Gastroesophageal sphincter (tissue), 4 donors: ENCODE measurements at regions not wholly inside any gene's neighbourhood (a gene's known extent, or its start where the extent isn't known, plus 50 kb on each side); places are given as distances from the start of the nearest gene placed in this dataset.

ENCODE experiments used
- ATAC-seq: fragments of 150-250 bp; one replicate; pipeline ENCODE4 v1.9.1; 2016; ENCODE audit warnings: mild to moderate bottlenecking, moderate library complexity
- H3K27ac ChIP-seq, 4 donors: fragments of 200-600 bp; sonication (generic) in 3 of 4; 1 replicate in 3 of 4; 2 replicates in 1 of 4; pipeline ENCODE4 v1.5.1; 2016 to 2019
- H3K27me3 ChIP-seq: fragments of 200-600 bp; sonication (generic); one replicate; pipeline ENCODE4 v1.5.1; 2019
- H3K36me3 ChIP-seq, 2 donors: fragments of 200-600 bp; sonication (generic); one replicate each; pipeline ENCODE4 v1.5.1; 2019; ENCODE audit warnings: control low read depth in 1 of 2
- H3K4me1 ChIP-seq, 3 donors: fragments of 200-600 bp; sonication (generic); 1 replicate in 2 of 3; 2 replicates in 1 of 3; pipeline ENCODE4 v1.5.1; 2016 to 2019; ENCODE audit warnings: control low read depth in 2 of 3
- H3K4me3 ChIP-seq, 2 donors: fragments of 200-600 bp; sonication (generic); one replicate each; pipeline ENCODE4 v1.5.1; 2019; ENCODE audit warnings: mild to moderate bottlenecking in 1 of 2, moderate library complexity in 1 of 2
- H3K9me3 ChIP-seq, 3 donors: fragments of 200-600 bp; sonication (generic); one replicate each; pipeline ENCODE4 v1.5.1; 2017 to 2019; ENCODE audit warnings: control low read depth in 2 of 3
- CTCF ChIP-seq, 4 experiments: fragments of 200-600 bp in 2 of 4; fragments of 450-650 bp in 2 of 4; sonication (generic) in 1 of 4; IDR thresholded peaks; one replicate each; pipeline ENCODE4 v1.5.1; 2017 to 2019; ENCODE audit warnings: antibody characterized with exemption in 4 of 4, mild to moderate bottlenecking in 2 of 4, moderate library complexity in 2 of 4
- EP300 ChIP-seq: sonication (generic); formaldehyde crosslinking; IDR thresholded peaks from one replicate; pipeline ENCODE4 v1.6.1; 2017; ENCODE audit warnings: antibody characterized with exemption, mild to moderate bottlenecking
- POLR2A ChIP-seq, 2 donors: fragments of 450-650 bp; IDR thresholded peaks; one replicate each; pipeline ENCODE4 v1.6.1; 2017; ENCODE audit warnings: antibody characterized with exemption in 2 of 2, mild to moderate bottlenecking in 2 of 2, moderate library complexity in 1 of 2
- POLR2AphosphoS5 ChIP-seq: sonication (generic); formaldehyde crosslinking; IDR thresholded peaks from one replicate; pipeline ENCODE4 v1.6.1; 2017; ENCODE audit warnings: antibody characterized with exemption
- WGBS, 2 donors: methylation state at CpG; one replicate each; pipeline ENCODE4 v1.1.5; 2018; ENCODE audit warnings: low coverage in 1 of 2; 5-methylcytosine and 5-hydroxymethylcytosine counted together

GRCh38 chr1:204744107-204744779, 58.7 kb upstream of the LRRN2 start:
- TF ChIP-seq POLR2AphosphoS5: no peak
- TF ChIP-seq POLR2A (IDR thresholded peaks at IDR 0.05): no peak
- no peak for TF ChIP-seq EP300
- TF ChIP-seq CTCF (IDR thresholded peaks at IDR 0.05): no peak
- Histone ChIP-seq H3K27ac (no peak overlapping the region), H3K4me3 (no peak overlapping the region), H3K27me3 (no peaks in the 10 kb centered on the region), H3K36me3 (no peaks in the 10 kb centered on the region), H3K4me1 (no peaks in the 10 kb centered on the region), H3K9me3 (no peaks in the 10 kb centered on the region)
- 61 to 96% methylated on average over 5 of the region's 7 CpGs for WGBS, 2 donors
- ATAC-seq: no peak

- H3K27ac ChIP-seq: no peak overlapping the region
- no peaks in the 10 kb centered on the region for H3K27me3 ChIP-seq
- TF ChIP-seq CTCF (IDR thresholded peaks at IDR 0.05) (peak; percentile 64 to 93 (median 85)), POLR2A (IDR thresholded peaks at IDR 0.05) (no peak)
- H3K4me1 ChIP-seq: no peaks in the 10 kb centered on the region
- H3K9me3 ChIP-seq: no peaks in the 10 kb centered on the region
- no peaks in the 10 kb centered on the region for H3K36me3 ChIP-seq
- no peak for ATAC-seq
- H3K4me3 ChIP-seq: no peak overlapping the region
These were observed 61.4 kb upstream of the LRRN2 start for GRCh38 chr1:204746838-204747442.

GRCh38 chr1:204751480-204751879, 65.9 kb upstream of the LRRN2 start:
- 39 to 46% methylated on average over 4 to 5 of the region's 6 CpGs for WGBS, 2 donors
- no peak overlapping the region for H3K4me3 ChIP-seq
- no peaks in the 10 kb centered on the region for H3K36me3 ChIP-seq
- H3K27ac ChIP-seq: no peak overlapping the region
- no peaks in the 10 kb centered on the region for H3K4me1 ChIP-seq
- H3K9me3 ChIP-seq: no peaks in the 10 kb centered on the region
- TF ChIP-seq CTCF (IDR thresholded peaks at IDR 0.05) (no peak), POLR2A (IDR thresholded peaks at IDR 0.05) (no peak), POLR2AphosphoS5 (no peak), EP300 (no peak)
- no peaks in the 10 kb centered on the region for H3K27me3 ChIP-seq
- ATAC-seq: no peak

DNA sequence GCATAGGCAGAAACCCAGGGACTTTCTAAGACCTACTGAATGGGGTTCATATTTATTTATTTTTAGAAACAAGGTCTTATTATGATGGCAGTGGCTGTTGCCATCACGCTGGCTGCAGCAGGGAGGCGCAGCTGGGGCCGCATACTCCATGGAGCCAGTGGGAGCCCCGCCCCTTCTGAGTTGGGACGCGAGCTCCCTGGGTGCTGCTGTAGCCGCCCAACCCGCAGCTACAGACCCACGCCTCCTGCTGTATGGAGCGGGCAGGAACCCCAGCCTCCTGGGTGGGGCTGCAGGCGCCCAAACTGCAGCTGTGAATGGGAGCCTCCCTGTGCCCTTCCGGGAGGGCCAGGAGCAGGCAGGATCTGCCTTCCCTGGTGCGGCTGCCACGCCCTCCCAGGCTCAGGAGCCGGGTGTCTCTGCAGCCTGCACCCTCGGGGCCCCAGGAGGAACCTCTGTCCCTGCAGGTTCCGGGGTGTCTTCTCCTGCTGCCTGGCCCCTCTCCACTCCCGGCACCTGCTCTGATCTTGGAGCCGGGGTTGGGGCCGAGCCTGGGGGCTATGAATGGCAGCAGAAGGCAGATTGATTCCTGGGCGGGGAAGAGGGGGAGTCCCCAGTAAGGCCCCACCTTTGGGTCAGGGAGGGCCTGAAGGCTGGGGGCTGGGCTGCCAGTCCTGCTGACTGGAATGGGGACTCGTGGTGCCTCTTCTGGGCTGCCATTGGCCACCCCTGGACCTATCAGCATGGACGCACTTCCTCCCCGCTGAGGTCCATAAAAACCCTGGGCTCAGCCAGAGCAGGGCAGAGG, 66.5 kb upstream of the LRRN2 start:
- no peaks in the 10 kb centered on the region for H3K9me3 ChIP-seq
- TF ChIP-seq CTCF (IDR thresholded peaks at IDR 0.05) (no peak), POLR2A (IDR thresholded peaks at IDR 0.05) (no peak), POLR2AphosphoS5 (no peak), EP300 (no peak)
- H3K27me3 ChIP-seq: no peaks in the 10 kb centered on the region
- no peak for ATAC-seq
- H3K4me1 ChIP-seq: no peaks in the 10 kb centered on the region
- H3K36me3 ChIP-seq: no peaks in the 10 kb centered on the region
- 84% methylated on average over 3 of the region's 24 CpGs; no CpG with 5 or more reads in 1 of the 2 donors for WGBS, 2 donors
- no peak overlapping the region for H3K4me3 ChIP-seq
- no peak overlapping the region for H3K27ac ChIP-seq

DNA sequence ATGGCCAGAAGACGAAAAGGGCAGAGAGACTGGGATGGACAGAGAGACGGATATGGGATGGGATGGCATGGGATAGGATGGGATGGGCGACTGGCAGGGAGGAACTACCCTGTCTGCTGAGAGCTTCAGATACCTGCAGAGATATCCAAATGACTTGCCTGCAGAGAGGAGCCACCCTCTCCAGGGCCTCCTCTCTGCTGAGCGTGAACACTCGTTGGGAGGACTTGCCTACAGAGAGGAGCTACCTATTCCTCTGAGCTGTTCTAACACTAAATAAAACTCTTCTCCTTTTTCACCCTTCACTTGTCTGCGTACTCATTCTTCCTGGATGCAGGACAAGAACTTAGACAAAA, 67.1 kb upstream of the LRRN2 start:
- H3K27me3 ChIP-seq: no peaks in the 10 kb centered on the region
- WGBS, 2 donors: 73 to 80% methylated on average over 1 to 5 of the region's 6 CpGs
- TF ChIP-seq CTCF (IDR thresholded peaks at IDR 0.05) (no peak), EP300 (no peak), POLR2A (IDR thresholded peaks at IDR 0.05) (no peak), POLR2AphosphoS5 (no peak)

More for the DNA sequence above, 67.1 kb upstream of the LRRN2 start:
- H3K4me1 ChIP-seq: no peaks in the 10 kb centered on the region
- no peaks in the 10 kb centered on the region for H3K36me3 ChIP-seq
- H3K4me3 ChIP-seq: no peak overlapping the region
- ATAC-seq: no peak
- H3K9me3 ChIP-seq: no peaks in the 10 kb centered on the region
- no peak overlapping the region for H3K27ac ChIP-seq
